ENCODE measurements at regions not wholly inside any gene's neighbourhood (a gene's known extent, or its start where the extent isn't known, plus 50 kb on each side); places are given as distances from the start of the nearest gene placed in this dataset.

DNA sequence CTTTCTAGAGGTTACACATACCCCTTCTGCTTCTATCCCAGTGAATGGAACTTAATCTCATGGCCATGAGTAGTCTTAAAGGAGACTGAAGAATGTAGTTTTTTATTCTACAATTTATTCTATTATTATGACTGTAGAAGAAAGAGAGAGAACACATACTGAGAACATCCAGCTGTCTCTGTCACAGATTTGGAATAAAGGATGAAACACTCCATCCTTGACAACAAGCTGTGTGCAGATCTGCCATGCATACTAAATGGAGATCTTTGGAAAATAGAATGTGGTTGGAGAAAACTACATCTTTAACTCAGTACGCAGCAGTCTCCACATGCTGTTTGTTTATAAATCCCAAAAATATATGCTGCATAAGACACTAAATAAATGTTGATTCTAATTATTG is 54.1 kb upstream of the NUDT7 start:
- DNase-seq (ENCODE audit: low spot score) (no peak), FAIRE-seq (no peak), ATAC-seq (no peak)
- in situ Hi-C loops (cut with HindIII; ENCODE audit: extremely low pct_ligation_motif_present, low pct_unique_long_range_greater_than_20kb) (no loop called here), intact Hi-C loops (cut with micrococcal nuclease; ENCODE audit: unreplicated experiment) (no loop called here)
- no peaks in the 10 kb centered on the region for H3K4me1 ChIP-seq (ENCODE audit: insufficient read depth, low read length)
- CTCF ChIA-PET (ENCODE audit: low intra/inter-chr PET ratio, low total read pairs): no interaction called here
- H3K27me3 ChIP-seq (ENCODE audit: control insufficient read depth in 1 of 2, insufficient read depth in 2 of 2, low read length in 2 of 2): no peaks in the 10 kb centered on the region; a peak in 1 of 5 replicates
- H3K9me3 ChIP-seq (ENCODE audit: low read length): no peaks in the 10 kb centered on the region
- H3K4me2 ChIP-seq (ENCODE audit: low read depth, low read length): no peak overlapping the region
- H3K79me2 ChIP-seq (ENCODE audit: insufficient read depth, low read length): no peaks in the 10 kb centered on the region
- no peak overlapping the region for H2AFZ ChIP-seq (ENCODE audit: low read length)
- H4K20me1 ChIP-seq (ENCODE audit: insufficient read depth, low read length): no peaks in the 10 kb centered on the region
- TF ChIP-seq NCOA2 (CRISPR knock-in tag; IDR thresholded peaks at IDR 0.05) (no peak), NAIF1 (CRISPR knock-in tag; IDR thresholded peaks at IDR 0.05; ENCODE audit: borderline replicate concordance) (no peak), SUZ12 (IDR thresholded peaks at IDR 0.05; ENCODE audit: low read depth, low read length) (no peak), DNMT3B (CRISPR knock-in tag; conservative IDR thresholded peaks at IDR 0.05) (no peak), ARID2 (CRISPR knock-in tag; IDR thresholded peaks at IDR 0.05; ENCODE audit: borderline replicate concordance) (no peak), ZNF7 (CRISPR knock-in tag; IDR thresholded peaks at IDR 0.05) (no peak), HNF1A (IDR thresholded peaks at IDR 0.05; ENCODE audit: low read depth) (no peak), HNF1A (CRISPR knock-in tag; IDR thresholded peaks at IDR 0.05; ENCODE audit: borderline replicate concordance) (no peak), IRX3 (CRISPR knock-in tag; IDR thresholded peaks at IDR 0.05; ENCODE audit: borderline replicate concordance, low read depth) (no peak), ZNF256 (CRISPR knock-in tag; conservative IDR thresholded peaks at IDR 0.05) (no peak)
- no TSS peak for BruUV-seq (replicated peaks)
- no peak overlapping the region for H3K4me3 ChIP-seq (replicated peaks in 1 of 3; ENCODE audit: insufficient read depth in 1 of 3, low read depth in 2 of 3, low read length in 3 of 3)
- H3K27ac ChIP-seq (ENCODE audit: extremely low read length, insufficient read depth, low read length): no peak overlapping the region
- whole genome bisulfite sequencing (ENCODE audit: low lambda C conversion rate): 9% methylated on average over 1 of the region's 1 CpG
- H3K36me3 ChIP-seq (replicated peaks in 1 of 2; ENCODE audit: control insufficient read depth in 1 of 2, insufficient read depth in 2 of 2, low read length in 2 of 2): no peaks in the 10 kb centered on the region
- no peak overlapping the region for H3K9ac ChIP-seq (ENCODE audit: insufficient read depth, low read depth, low read length)
- POLR2A ChIA-PET: no interaction called here

Measured in HepG2 (cell line).